ENCODE measurements at regions not wholly inside any gene's neighbourhood (a gene's known extent, or its start where the extent isn't known, plus 50 kb on each side); places are given as distances from the start of the nearest gene placed in this dataset.

DNA sequence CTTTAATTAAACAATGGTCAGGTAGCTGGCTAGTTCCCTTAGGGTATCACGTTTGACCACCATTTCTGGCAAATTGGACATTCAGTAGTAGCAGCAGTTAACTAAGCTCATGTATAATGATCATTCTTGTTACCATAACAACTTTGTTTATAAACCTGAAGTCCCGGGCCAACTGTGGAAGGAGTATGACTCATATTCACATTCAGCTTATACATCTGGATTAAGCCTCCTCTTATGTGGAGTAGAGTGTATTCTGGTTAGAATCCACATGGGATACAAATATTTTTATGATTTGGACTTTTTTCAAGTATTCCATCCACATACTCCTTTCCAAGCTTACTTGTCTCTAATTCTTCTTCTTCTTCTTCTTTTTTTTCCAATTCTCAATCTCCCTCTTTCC is 70.3 kb upstream of the ZSWIM2 start:
- DNase-seq, result no peak

DNA sequence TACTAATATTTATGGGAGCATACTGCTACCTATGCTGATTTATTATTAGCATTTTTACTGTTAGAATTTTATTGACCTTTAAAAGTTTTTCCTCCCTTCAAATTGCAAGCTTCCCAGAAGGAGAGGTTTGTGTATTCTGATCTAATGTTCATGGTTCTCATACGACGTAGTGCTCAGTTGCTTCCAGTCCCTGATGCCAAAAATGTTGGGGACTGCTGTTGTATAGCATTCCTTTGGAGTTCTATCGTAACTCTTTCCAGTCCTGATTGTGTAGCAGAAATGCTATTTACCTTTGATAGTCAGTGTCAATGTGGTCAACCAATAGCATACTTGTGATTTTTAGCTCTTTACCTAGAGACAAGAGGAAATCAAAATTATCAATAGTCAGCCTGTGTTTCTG is 69.5 kb upstream of the ZSWIM2 start:
- DNase-seq, result no peak

- DNase-seq, result no peak
Measured at GRCh38 chr2:186917866-186918265, 68.9 kb upstream of the ZSWIM2 start.

DNA sequence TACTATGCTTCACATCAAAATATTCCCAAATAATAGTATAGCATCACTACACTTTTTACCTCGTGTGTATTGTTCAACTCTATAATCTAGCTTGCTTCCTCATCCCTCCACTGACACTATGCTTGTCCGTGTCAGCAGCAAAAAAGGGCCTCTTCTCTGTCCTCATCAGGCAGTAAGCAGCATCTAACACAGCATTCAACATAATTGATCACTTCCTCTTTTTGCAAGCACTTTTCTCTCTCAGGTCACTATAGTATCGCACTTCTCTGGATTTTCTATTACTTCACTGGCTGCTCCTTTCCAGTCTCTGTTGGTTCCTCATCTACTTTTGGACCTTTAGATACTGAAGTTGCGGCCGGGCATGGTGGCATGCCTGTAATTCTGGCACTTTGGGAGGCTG is 64.9 kb upstream of the ZSWIM2 start:
- DNase-seq, result no peak

DNA sequence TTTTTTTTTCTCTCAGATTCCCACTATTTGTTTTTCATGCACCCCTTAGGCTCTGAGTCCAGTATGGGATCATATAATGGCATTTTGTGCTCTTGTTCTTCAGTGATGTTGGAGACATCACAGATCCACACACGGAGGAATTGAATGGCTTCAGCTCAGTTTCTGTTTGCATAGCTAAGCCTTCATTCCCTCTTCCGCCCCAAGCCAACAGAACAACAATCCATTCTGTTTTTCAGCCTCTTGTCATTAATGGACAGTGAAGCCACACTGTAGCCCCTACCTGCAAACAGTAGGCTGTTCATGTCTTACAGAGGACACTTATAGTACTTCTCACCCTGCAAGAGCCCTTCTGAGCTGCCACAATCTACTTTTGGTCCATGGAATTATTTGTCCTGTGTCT is 64.0 kb upstream of the ZSWIM2 start:
- no peak for DNase-seq

DNA sequence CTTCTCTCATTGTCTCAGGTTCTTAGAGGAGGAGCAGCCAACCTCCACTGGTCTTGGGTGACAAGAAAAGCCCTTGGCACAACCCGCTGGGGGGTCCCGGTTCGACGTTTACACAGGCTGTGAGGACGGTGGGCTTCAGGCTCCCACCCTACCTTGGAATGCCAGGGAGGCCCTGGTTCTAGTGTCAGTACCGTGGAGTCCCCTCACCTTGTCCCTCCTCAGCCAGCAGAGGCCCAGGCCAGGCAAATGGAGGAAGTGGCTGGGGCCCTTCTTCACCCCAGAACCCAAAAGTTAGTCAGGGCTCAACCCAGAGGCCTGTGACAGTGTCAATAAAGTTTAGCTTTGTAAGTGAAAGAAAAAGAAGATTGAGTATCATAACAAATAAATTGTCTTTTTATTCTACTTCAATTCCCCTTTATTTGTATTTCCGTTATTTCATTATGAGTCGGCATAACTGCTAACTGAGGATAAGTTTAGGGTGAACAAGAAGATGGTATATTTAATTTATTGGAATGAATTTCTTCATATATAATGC is 62.6 kb upstream of the ZSWIM2 start:
- DNase-seq, result no peak

DNA sequence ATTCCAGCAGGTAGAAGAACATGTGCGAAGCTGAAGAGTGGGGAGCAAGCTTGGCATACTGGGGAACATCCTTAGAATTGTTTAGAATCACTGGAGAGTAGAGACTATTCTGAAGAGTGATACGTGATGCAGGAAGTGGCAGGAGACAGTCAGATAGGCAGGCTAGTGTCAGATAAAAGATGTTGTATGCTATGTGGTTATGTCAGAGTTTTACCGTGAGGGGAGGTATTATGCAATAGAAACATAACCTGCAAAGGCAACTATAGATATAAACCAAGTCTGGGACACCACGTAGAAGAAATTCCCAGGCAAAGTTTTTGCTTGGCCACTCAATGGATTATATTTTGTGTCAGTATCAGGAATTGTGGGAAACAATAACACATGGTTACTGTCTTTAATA is 62.0 kb upstream of the ZSWIM2 start:
- DNase-seq, result no peak

DNA sequence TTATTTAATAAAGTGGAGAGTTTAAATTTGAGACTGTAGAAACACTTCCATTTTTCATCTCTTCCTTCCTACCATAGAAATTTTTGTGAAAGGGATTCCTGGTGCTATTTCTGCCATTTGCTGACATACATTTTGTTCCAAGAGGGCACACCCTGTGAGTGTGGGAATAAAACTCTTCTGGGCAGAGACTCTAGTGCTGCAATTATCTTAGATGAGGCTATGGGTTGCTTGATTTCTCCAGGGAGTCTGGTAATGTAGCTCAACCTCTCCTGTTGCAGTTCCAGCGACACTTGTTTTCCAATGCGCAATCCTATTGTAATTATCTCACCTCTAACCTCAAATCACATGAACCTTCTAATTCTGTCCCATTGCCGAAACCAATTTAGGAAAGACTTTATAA is 60.1 kb upstream of the ZSWIM2 start:
- no peak for DNase-seq

DNA sequence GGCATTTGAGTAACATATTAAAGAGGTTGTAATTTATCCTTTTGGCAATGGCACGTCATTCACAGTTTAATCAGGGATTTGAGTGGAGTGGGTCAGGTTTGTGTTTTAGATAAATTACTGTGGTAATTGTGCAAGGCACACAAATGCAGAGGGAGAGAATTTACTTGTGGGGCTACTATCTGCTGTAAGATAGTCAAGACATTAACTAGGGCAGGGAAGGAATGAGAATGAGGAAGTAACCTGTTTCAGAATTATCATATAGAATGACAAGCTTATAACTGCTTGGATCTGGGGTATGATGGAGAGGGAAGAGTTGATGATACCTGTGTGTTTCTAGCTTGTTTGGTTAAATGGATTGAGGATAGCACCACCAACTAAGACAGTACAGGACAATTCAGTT is 58.9 kb upstream of the ZSWIM2 start:
- no peak for DNase-seq

- DNase-seq, result no peak
Measured at GRCh38 chr2:186903216-186903615, 54.2 kb upstream of the ZSWIM2 start.

Measured in activated CD4-positive, alpha-beta T cell treated with anti-CD3 and anti-CD28 coated beads, Interleukin-2, amount 50 U/mL, for 16 hours (primary cell).